MM.1S (cell line): ENCODE measurements at regions not wholly inside any gene's neighbourhood (a gene's known extent, or its start where the extent isn't known, plus 50 kb on each side); places are given as distances from the start of the nearest gene placed in this dataset.

Experiments used
- DNase-seq: peaks from one replicate; pipeline ENCODE4 v3.0.0-alpha.2; 2015
- H2AFZ ChIP-seq: fragments of 300-600 bp; sonication (generic); 2 replicates; pipeline ENCODE4 v1.6.0; 2016; ENCODE audit warnings: antibody characterized with exemption, low read length
- H3F3A ChIP-seq: fragments of 300-600 bp; sonication (generic); 2 replicates; pipeline ENCODE4 v1.6.1; 2016; ENCODE audit warnings: mild to moderate bottlenecking, antibody characterized with exemption, low read length, moderate library complexity, mixed read lengths; ENCODE audit not compliant: insufficient read depth
- H3K27ac ChIP-seq: fragments of 300-600 bp; sonication (generic); 2 replicates; pipeline ENCODE4 v1.5.1; 2016; ENCODE audit warnings: mild to moderate bottlenecking, low read length
- H3K27me3 ChIP-seq: fragments of 300-600 bp; sonication (generic); replicated peaks from 2 replicates; pipeline ENCODE4 v1.6.0; 2016; ENCODE audit warnings: low read length; ENCODE audit not compliant: insufficient read depth
- H3K36me3 ChIP-seq: fragments of 300-600 bp; sonication (generic); replicated peaks from 2 replicates; pipeline ENCODE4 v1.6.1; 2016; ENCODE audit warnings: mild to moderate bottlenecking, low read length, mixed read lengths; ENCODE audit not compliant: insufficient read depth
- H3K4me1 ChIP-seq: fragments of 300-600 bp; sonication (generic); 2 replicates; pipeline ENCODE4 v1.6.1; 2016; ENCODE audit warnings: low read length, mixed read lengths
- H3K4me2 ChIP-seq: fragments of 300-600 bp; sonication (generic); 2 replicates; pipeline ENCODE4 v1.6.0; 2016; ENCODE audit warnings: low read depth, low read length
- H3K4me3 ChIP-seq: fragments of 300-600 bp; sonication (generic); 2 replicates; pipeline ENCODE4 v1.5.1; 2016; ENCODE audit warnings: low read length, mixed read lengths
- H3K79me2 ChIP-seq: fragments of 300-600 bp; sonication (generic); 2 replicates; pipeline ENCODE4 v1.6.1; 2016; ENCODE audit warnings: mixed run types, low read length, mixed read lengths
- H3K9ac ChIP-seq: fragments of 300-600 bp; sonication (generic); 2 replicates; pipeline ENCODE4 v1.6.1; 2016; ENCODE audit warnings: low read length, mixed read lengths
- H3K9me2 ChIP-seq: fragments of 300-600 bp; sonication (generic); replicated peaks from 2 replicates; pipeline ENCODE4 v1.6.1; 2016; ENCODE audit warnings: mild to moderate bottlenecking, low read length, mixed read lengths; ENCODE audit not compliant: insufficient read depth
- H3K9me3 ChIP-seq: fragments of 300-600 bp; sonication (generic); replicated peaks from 2 replicates; pipeline ENCODE4 v1.6.1; 2016; ENCODE audit warnings: mild to moderate bottlenecking, low read length, mixed read lengths; ENCODE audit not compliant: insufficient read depth
- H4K20me1 ChIP-seq: fragments of 300-600 bp; sonication (generic); 2 replicates; pipeline ENCODE4 v1.6.1; 2016; ENCODE audit warnings: mild to moderate bottlenecking, low read length, moderate library complexity, mixed read lengths; ENCODE audit not compliant: insufficient read depth
- EZH2 ChIP-seq: fragments of 300-600 bp; sonication (generic); optimal IDR thresholded peaks from 2 replicates; pipeline ENCODE3; 2017; ENCODE audit warnings: low read depth, mild to moderate bottlenecking, antibody characterized with exemption, low read length, mixed read lengths
- EZH2phosphoT487 ChIP-seq: fragments of 300-600 bp; sonication (generic); IDR thresholded peaks from 2 replicates; pipeline ENCODE4 v1.6.1; 2018; ENCODE audit warnings: antibody characterized with exemption, low read length
- TF ChIP-seq, protein P1 (sequence below): fragments of 300-600 bp; sonication (generic); IDR thresholded peaks from 2 replicates; pipeline ENCODE4 v1.5.1; 2016; ENCODE audit warnings: antibody characterized with exemption, low read length, mixed read lengths

DNA sequence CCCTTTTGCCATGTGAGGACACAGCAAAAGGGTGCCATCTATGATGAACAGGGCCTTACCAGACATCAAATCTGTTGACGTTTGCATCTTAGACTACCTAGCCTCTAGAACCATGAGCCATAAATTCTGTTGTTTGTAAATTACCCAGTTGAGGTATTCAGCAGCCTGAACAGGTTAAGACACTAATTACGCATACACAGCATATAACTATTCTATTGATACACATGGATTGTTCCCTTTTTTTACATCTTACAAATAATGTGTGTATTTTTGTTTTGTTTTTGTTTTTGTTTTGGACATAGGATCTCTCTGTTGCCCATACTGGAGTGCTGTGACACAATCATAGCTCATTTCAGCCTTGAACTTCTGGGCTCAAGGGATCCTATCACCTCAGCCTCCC is 255.5 kb downstream of the OPA1 start:
- Histone ChIP-seq H3K27me3 (no peaks in the 10 kb centered on the region), H3F3A (no peaks in the 10 kb centered on the region), H3K9me2 (no peaks in the 10 kb centered on the region), H4K20me1 (no peaks in the 10 kb centered on the region), H3K9me3 (no peaks in the 10 kb centered on the region), H3K9ac (no peak overlapping the region), H3K36me3 (no peaks in the 10 kb centered on the region), H3K4me2 (no peak overlapping the region), H2AFZ (no peak overlapping the region), H3K4me1 (peaks cover 7% of the 10 kb centered on the region), H3K27ac (no peak overlapping the region), H3K79me2 (no peaks in the 10 kb centered on the region), H3K4me3 (no peak overlapping the region)
- TF ChIP-seq EZH2phosphoT487 (no peak), EZH2 (no peak)
- TF ChIP-seq, protein P1, sequence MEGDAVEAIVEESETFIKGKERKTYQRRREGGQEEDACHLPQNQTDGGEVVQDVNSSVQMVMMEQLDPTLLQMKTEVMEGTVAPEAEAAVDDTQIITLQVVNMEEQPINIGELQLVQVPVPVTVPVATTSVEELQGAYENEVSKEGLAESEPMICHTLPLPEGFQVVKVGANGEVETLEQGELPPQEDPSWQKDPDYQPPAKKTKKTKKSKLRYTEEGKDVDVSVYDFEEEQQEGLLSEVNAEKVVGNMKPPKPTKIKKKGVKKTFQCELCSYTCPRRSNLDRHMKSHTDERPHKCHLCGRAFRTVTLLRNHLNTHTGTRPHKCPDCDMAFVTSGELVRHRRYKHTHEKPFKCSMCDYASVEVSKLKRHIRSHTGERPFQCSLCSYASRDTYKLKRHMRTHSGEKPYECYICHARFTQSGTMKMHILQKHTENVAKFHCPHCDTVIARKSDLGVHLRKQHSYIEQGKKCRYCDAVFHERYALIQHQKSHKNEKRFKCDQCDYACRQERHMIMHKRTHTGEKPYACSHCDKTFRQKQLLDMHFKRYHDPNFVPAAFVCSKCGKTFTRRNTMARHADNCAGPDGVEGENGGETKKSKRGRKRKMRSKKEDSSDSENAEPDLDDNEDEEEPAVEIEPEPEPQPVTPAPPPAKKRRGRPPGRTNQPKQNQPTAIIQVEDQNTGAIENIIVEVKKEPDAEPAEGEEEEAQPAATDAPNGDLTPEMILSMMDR: no peak
- DNase-seq: no peak

DNA sequence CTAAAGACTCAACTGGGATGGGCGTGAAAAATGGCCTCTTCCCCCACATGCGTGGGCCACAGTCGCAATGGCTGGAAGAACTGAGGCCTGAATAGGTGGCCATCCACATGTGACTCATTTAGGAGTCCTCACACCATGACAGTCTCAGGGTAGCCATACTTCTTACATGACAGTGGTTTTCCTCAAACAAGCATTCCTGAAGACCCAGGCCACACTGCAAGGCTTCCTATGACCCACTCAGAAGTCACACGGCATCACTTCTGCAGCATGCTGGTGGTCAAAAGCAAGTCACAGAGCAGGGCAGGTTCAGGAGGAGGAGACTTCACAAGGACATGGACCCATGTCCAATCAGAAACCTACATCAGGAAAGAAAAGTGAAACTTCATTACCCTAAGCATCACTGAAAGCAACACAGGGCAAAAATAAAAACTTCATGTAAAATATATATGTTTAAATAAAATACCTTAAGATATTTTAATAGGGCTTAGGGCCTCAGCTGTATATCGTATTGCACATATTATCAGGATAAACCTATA is 257.1 kb downstream of the OPA1 start:
- Histone ChIP-seq H3K4me1 (peaks cover 7% of the 10 kb centered on the region), H3K27me3 (no peaks in the 10 kb centered on the region), H2AFZ (peak overlapping the region; percentile 70), H3F3A (no peaks in the 10 kb centered on the region), H3K4me2 (peak overlapping the region; percentile 15), H3K4me3 (no peak overlapping the region), H4K20me1 (no peaks in the 10 kb centered on the region), H3K9me2 (no peaks in the 10 kb centered on the region), H3K36me3 (no peaks in the 10 kb centered on the region), H3K9me3 (no peaks in the 10 kb centered on the region), H3K79me2 (no peaks in the 10 kb centered on the region), H3K27ac (no peak overlapping the region), H3K9ac (no peak overlapping the region)
- DNase-seq: peak; percentile 62
- TF ChIP-seq EZH2: no peak
- TF ChIP-seq, protein P1: no peak
- no peak for TF ChIP-seq EZH2phosphoT487

DNA sequence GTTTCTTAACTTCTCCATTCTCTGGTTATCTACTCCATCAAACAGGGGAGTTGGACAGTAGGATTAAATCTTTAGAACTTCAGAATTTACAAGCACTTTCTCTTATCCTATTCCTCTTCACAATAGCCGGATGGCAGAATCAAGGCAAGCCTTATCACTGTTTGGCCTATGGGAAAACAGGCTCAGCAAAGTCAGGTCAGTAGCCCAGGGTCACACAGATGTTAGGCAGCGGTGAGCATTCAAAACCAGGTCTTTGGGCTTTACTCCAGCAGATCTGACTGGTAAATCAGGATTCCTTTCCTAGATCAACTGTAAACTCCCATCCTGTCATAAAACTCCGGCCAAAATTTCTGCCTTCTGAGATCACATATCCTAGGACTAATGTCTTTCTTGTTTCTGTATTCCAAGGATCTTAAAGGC is 258.4 kb downstream of the OPA1 start:
- Histone ChIP-seq H3K9ac (no peak overlapping the region), H3K27ac (no peak overlapping the region)

More for the DNA sequence above, 258.4 kb downstream of the OPA1 start:
- H2AFZ ChIP-seq: no peak overlapping the region
- H3F3A ChIP-seq: no peaks in the 10 kb centered on the region
- H3K27me3 ChIP-seq: no peaks in the 10 kb centered on the region
- no peaks in the 10 kb centered on the region for H3K9me3 ChIP-seq
- H3K79me2 ChIP-seq: no peaks in the 10 kb centered on the region
- no peak overlapping the region for H3K4me3 ChIP-seq
- DNase-seq: no peak
- H4K20me1 ChIP-seq: no peaks in the 10 kb centered on the region
- H3K9me2 ChIP-seq: no peaks in the 10 kb centered on the region
- H3K4me1 ChIP-seq: peaks cover 7% of the 10 kb centered on the region
- TF ChIP-seq EZH2phosphoT487 (no peak), EZH2 (no peak)
- TF ChIP-seq, protein P1: no peak
- H3K36me3 ChIP-seq: no peaks in the 10 kb centered on the region
- H3K4me2 ChIP-seq: no peak overlapping the region
